Mesodermal cell (in vitro differentiated cells): ENCODE measurements at regions not wholly inside any gene's neighbourhood (a gene's known extent, or its start where the extent isn't known, plus 50 kb on each side); places are given as distances from the start of the nearest gene placed in this dataset.

Experiments
- H3K27ac ChIP-seq: 2 replicates; pipeline ENCODE4 v1.7.0; 2013; ENCODE audit warnings: mild to moderate bottlenecking, low read depth, low read length, moderate library complexity; ENCODE audit not compliant: severe bottlenecking
- H3K36me3 ChIP-seq: 2 replicates; pipeline ENCODE4 v1.7.1; 2013; ENCODE audit warnings: mild to moderate bottlenecking, low read length, moderate library complexity; ENCODE audit not compliant: control insufficient read depth, insufficient read depth
- H3K4me1 ChIP-seq: one replicate; pipeline ENCODE4 v1.7.1; 2013; ENCODE audit warnings: mild to moderate bottlenecking, low read length; ENCODE audit not compliant: insufficient read depth, control insufficient read depth, poor library complexity, severe bottlenecking
- H3K4me3 ChIP-seq: 2 replicates; pipeline ENCODE4 v1.7.0; 2013; ENCODE audit warnings: low read length, control low read depth, mild to moderate bottlenecking; ENCODE audit not compliant: insufficient read depth, poor library complexity, severe bottlenecking; ENCODE audit errors: extremely low read depth
- H3K9me3 ChIP-seq: 2 replicates; pipeline ENCODE4 v1.7.1; 2013; ENCODE audit warnings: mild to moderate bottlenecking, low read length, moderate library complexity; ENCODE audit not compliant: control insufficient read depth
- WGBS, 2 experiments: methylation state at CpG; one replicate each; pipeline ENCODE4 v1.1.5; 2013; ENCODE audit warnings: missing lambda C conversion rate in 2 of 2; ENCODE audit not compliant: insufficient coverage in 2 of 2; 5-methylcytosine and 5-hydroxymethylcytosine counted together

- H3K9me3 ChIP-seq: no peaks in the 10 kb centered on the region
- H3K27ac ChIP-seq: no peak overlapping the region
These were observed 67.8 kb upstream of the FGGY start for GRCh38 chr1:59229138-59229537.

GRCh38 chr1:59230622-59231021, 66.3 kb upstream of the FGGY start:
- Histone ChIP-seq H3K4me3 (no peak overlapping the region), H3K27ac (no peak overlapping the region), H3K9me3 (no peaks in the 10 kb centered on the region), H3K36me3 (no peaks in the 10 kb centered on the region), H3K4me1 (no peaks in the 10 kb centered on the region)
- WGBS, 2 experiments: 82 to 86% methylated on average over 2 of the region's 2 CpGs

More at GRCh38 chr1:59229138-59229537, 67.8 kb upstream of the FGGY start:
- no peak overlapping the region for H3K4me3 ChIP-seq
- no peaks in the 10 kb centered on the region for H3K36me3 ChIP-seq
- peaks cover 5% of the 10 kb centered on the region for H3K4me1 ChIP-seq

- H3K9me3 ChIP-seq: no peaks in the 10 kb centered on the region
- H3K4me3 ChIP-seq: no peak overlapping the region
- no peaks in the 10 kb centered on the region for H3K4me1 ChIP-seq
- H3K36me3 ChIP-seq: no peaks in the 10 kb centered on the region
- WGBS, 2 experiments: 90 to 100% methylated on average over 1 to 2 of the region's 6 CpGs
- H3K27ac ChIP-seq: no peak overlapping the region
These were observed 64.7 kb upstream of the FGGY start for GRCh38 chr1:59232216-59232615.

- no peaks in the 10 kb centered on the region for H3K9me3 ChIP-seq
- H3K36me3 ChIP-seq: no peaks in the 10 kb centered on the region
- H3K4me3 ChIP-seq: no peak overlapping the region
- no peaks in the 10 kb centered on the region for H3K4me1 ChIP-seq
- no peak overlapping the region for H3K27ac ChIP-seq
- WGBS, 2 experiments: no CpG with 5 or more reads among the region's 1 CpG
These were observed 63.5 kb upstream of the FGGY start for GRCh38 chr1:59233444-59233843.

GRCh38 chr1:59236721-59237545, 60.0 kb upstream of the FGGY start:
- Histone ChIP-seq H3K36me3 (no peaks in the 10 kb centered on the region), H3K9me3 (no peaks in the 10 kb centered on the region), H3K4me3 (no peak overlapping the region), H3K4me1 (no peaks in the 10 kb centered on the region), H3K27ac (no peak overlapping the region)
- 60% methylated on average over 1 of the region's 3 CpGs; no CpG with 5 or more reads in 1 of the 2 experiments for WGBS, 2 experiments

GRCh38 chr1:59237900-59238299, 59.0 kb upstream of the FGGY start:
- WGBS, 2 experiments: 79 to 80% methylated on average over 1 to 2 of the region's 2 CpGs
- Histone ChIP-seq H3K4me3 (no peak overlapping the region), H3K27ac (no peak overlapping the region), H3K9me3 (no peaks in the 10 kb centered on the region), H3K36me3 (no peaks in the 10 kb centered on the region), H3K4me1 (no peaks in the 10 kb centered on the region)

GRCh38 chr1:59238333-59238934, 58.5 kb upstream of the FGGY start:
- no peak overlapping the region for H3K4me3 ChIP-seq
- H3K36me3 ChIP-seq: no peaks in the 10 kb centered on the region
- WGBS, 2 experiments: 85% methylated on average over 3 of the region's 5 CpGs; no CpG with 5 or more reads in 1 of the 2 experiments
- H3K4me1 ChIP-seq: no peaks in the 10 kb centered on the region
- H3K9me3 ChIP-seq: no peaks in the 10 kb centered on the region
- H3K27ac ChIP-seq: no peak overlapping the region

- Histone ChIP-seq H3K36me3 (no peaks in the 10 kb centered on the region), H3K27ac (no peak overlapping the region), H3K4me1 (no peaks in the 10 kb centered on the region), H3K9me3 (no peaks in the 10 kb centered on the region), H3K4me3 (no peak overlapping the region)
- 100% methylated on average over 1 of the region's 2 CpGs; no CpG with 5 or more reads in 1 of the 2 experiments for WGBS, 2 experiments
These were observed 57.9 kb upstream of the FGGY start for GRCh38 chr1:59238993-59239392.

- no peaks in the 10 kb centered on the region for H3K4me1 ChIP-seq
- H3K27ac ChIP-seq: no peak overlapping the region
- WGBS, 2 experiments: 100% methylated on average over 1 of the region's 2 CpGs
- no peak overlapping the region for H3K4me3 ChIP-seq
- H3K36me3 ChIP-seq: no peaks in the 10 kb centered on the region
- no peaks in the 10 kb centered on the region for H3K9me3 ChIP-seq
These were observed 55.0 kb upstream of the FGGY start for GRCh38 chr1:59241909-59242308.

GRCh38 chr1:59242370-59242769, 54.5 kb upstream of the FGGY start:
- Histone ChIP-seq H3K4me3 (no peak overlapping the region), H3K4me1 (no peaks in the 10 kb centered on the region), H3K27ac (no peak overlapping the region), H3K36me3 (no peaks in the 10 kb centered on the region), H3K9me3 (no peaks in the 10 kb centered on the region)
- WGBS, 2 experiments: 88 to 100% methylated on average over 1 to 2 of the region's 2 CpGs

- H3K4me3 ChIP-seq: no peak overlapping the region
- H3K27ac ChIP-seq: no peak overlapping the region
- H3K36me3 ChIP-seq: no peaks in the 10 kb centered on the region
- H3K4me1 ChIP-seq: no peaks in the 10 kb centered on the region
- H3K9me3 ChIP-seq: no peaks in the 10 kb centered on the region
These were observed 53.3 kb upstream of the FGGY start for GRCh38 chr1:59243550-59243949.
